ENCODE measurements at regions not wholly inside any gene's neighbourhood (a gene's known extent, or its start where the extent isn't known, plus 50 kb on each side); places are given as distances from the start of the nearest gene placed in this dataset.

DNA sequence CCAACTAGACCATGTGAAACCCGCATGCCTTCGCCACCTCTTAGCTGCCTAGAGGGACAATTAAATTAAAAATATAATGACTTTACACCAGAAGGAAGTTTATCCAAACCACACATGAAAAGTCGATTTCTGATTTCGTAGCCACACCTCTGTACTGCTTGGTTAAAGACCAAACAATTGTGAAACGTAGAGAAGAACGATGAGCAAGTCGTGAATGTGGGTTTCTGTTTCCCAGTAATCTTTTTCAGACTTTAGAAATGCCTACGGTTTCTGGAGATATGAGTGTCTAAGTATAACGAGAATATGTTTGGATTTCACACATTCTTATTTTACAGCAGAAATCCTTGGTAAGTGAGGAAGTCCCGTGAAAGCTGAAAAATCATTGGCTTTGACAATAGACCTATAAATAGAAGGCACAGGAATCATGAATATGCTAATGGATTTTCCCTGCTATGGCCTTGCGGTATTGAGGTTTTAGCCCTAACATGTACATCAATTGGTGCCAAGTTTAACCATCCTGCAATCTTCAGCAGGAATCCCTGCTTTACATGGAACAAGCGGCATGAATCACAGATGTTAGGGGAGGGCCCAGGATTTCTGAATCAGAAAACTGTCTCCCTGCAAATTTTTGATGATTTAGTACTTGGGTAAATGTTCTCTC is 105.6 kb downstream of the TTC32 start:
- ATAC-seq (no peak), DNase-seq (no peak)
- CTCF ChIA-PET, result no interaction called here
- Mint-ChIP-seq H3K4me1 (ENCODE audit: low read depth) (no peaks in the 10 kb centered on the region), H3K36me3 (ENCODE audit: low read depth) (no peaks in the 10 kb centered on the region), H3K9me3 (no peaks in the 10 kb centered on the region), H3K27me3 (no peaks in the 10 kb centered on the region), H3K27ac (no peak overlapping the region), H3K4me3 (no peak overlapping the region)
- TF ChIP-seq, protein P1, sequence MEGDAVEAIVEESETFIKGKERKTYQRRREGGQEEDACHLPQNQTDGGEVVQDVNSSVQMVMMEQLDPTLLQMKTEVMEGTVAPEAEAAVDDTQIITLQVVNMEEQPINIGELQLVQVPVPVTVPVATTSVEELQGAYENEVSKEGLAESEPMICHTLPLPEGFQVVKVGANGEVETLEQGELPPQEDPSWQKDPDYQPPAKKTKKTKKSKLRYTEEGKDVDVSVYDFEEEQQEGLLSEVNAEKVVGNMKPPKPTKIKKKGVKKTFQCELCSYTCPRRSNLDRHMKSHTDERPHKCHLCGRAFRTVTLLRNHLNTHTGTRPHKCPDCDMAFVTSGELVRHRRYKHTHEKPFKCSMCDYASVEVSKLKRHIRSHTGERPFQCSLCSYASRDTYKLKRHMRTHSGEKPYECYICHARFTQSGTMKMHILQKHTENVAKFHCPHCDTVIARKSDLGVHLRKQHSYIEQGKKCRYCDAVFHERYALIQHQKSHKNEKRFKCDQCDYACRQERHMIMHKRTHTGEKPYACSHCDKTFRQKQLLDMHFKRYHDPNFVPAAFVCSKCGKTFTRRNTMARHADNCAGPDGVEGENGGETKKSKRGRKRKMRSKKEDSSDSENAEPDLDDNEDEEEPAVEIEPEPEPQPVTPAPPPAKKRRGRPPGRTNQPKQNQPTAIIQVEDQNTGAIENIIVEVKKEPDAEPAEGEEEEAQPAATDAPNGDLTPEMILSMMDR (IDR thresholded peaks at IDR 0.05), result no peak
- intact Hi-C loops (cut with micrococcal nuclease), result no loop called here
- POLR2A ChIA-PET, result no interaction called here

DNA sequence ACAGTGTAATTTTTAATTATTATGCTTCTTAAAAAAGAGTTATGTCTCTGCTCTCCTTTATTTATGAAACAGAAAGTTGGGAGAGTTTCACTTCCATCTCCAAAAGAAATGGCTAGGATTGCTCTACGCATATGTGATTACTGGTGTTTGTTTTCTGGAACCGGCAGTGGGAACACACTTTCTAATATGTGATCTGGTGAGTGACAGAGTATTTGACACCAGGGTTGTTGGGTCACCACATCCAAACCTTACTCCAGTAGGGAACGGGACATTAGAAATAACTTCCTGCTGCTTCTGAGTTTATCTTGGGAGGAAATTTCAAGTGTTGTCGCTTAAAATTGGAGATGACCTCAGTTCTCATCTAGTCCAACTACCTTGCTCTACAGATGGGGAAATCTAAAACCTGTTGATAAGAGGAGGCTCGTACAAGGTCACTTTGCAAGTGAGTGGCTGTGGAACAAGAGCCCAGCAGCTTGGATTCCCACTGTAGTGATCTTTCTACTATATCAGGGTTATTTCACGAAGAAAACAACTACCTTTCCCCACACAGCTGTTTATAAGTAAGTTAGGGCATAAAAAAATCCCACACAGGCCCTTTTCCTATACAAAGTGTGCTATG is 108.5 kb downstream of the TTC32 start:
- no peak overlapping the region for H3K27ac Mint-ChIP-seq
- ATAC-seq (no peak), DNase-seq (no peak)
- ChIA-PET CTCF (no interaction called here), POLR2A (no interaction called here)
- intact Hi-C loops (cut with micrococcal nuclease), result no loop called here
- H3K4me1 Mint-ChIP-seq (ENCODE audit: low read depth), result no peaks in the 10 kb centered on the region
- H3K27me3 Mint-ChIP-seq, result no peaks in the 10 kb centered on the region
- H3K36me3 Mint-ChIP-seq (ENCODE audit: low read depth), result no peaks in the 10 kb centered on the region
- TF ChIP-seq, protein P1 (IDR thresholded peaks at IDR 0.05), result no peak
- no peaks in the 10 kb centered on the region for H3K9me3 Mint-ChIP-seq
- no peak overlapping the region for H3K4me3 Mint-ChIP-seq

DNA sequence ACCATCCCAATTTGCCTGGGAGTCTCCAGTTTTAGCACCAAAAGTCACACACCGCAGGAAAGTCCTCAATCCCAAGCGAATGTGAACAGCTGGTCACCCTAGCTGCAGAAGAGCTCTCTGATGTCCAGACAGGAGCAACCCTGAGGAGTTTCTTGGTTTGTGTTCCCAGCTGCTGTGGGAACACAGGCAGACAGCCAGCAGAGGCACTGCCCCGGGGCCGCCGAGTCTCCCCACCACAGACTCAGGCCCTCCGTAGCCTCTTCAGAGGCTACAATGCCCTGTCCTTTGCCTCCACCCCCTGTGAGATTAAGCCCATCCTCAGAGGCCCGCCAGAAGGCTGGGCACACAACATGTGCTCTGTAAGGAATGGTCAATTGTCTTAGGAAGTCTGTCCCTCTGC is 111.5 kb downstream of the TTC32 start:
- DNase-seq (no peak), ATAC-seq (no peak)
- intact Hi-C loops (cut with micrococcal nuclease), result no loop called here
- Mint-ChIP-seq H3K27me3 (peaks cover 1% of the 10 kb centered on the region), H3K9me3 (no peaks in the 10 kb centered on the region), H3K36me3 (ENCODE audit: low read depth) (no peaks in the 10 kb centered on the region), H3K27ac (no peak overlapping the region), H3K4me1 (ENCODE audit: low read depth) (no peaks in the 10 kb centered on the region), H3K4me3 (no peak overlapping the region)
- ChIA-PET POLR2A (no interaction called here), CTCF (no interaction called here)
- TF ChIP-seq, protein P1 (IDR thresholded peaks at IDR 0.05), result no peak

DNA sequence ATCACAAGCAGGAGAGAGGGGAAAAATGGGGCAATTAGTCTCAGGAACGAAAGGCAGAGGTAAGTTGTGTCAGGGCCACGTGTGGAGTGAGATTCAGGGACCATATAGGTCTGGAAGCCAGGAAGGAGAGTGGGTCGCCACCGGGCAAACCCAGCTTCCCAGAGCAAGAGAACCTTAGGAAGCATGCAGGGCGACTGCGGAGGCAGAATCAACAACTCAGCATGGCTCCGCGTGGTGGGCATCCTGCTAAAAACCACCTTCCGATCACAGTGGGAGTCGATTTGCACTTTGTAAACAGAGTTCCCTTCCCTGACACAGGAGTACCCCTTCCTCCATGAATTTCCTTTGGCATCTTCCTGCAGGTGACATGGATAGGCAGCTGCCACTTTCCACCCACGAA is 114.6 kb downstream of the TTC32 start:
- ATAC-seq (no peak), DNase-seq (no peak)
- no peak overlapping the region for H3K4me3 Mint-ChIP-seq
- no peaks in the 10 kb centered on the region for H3K4me1 Mint-ChIP-seq (ENCODE audit: low read depth)
- no peaks in the 10 kb centered on the region for H3K36me3 Mint-ChIP-seq (ENCODE audit: low read depth)
- intact Hi-C loops (cut with micrococcal nuclease), result no loop called here
- no peak overlapping the region for H3K27ac Mint-ChIP-seq
- peaks cover 4% of the 10 kb centered on the region for H3K27me3 Mint-ChIP-seq
- ChIA-PET CTCF (no interaction called here), POLR2A (no interaction called here)
- TF ChIP-seq, protein P1 (IDR thresholded peaks at IDR 0.05), result no peak
- no peaks in the 10 kb centered on the region for H3K9me3 Mint-ChIP-seq

DNA sequence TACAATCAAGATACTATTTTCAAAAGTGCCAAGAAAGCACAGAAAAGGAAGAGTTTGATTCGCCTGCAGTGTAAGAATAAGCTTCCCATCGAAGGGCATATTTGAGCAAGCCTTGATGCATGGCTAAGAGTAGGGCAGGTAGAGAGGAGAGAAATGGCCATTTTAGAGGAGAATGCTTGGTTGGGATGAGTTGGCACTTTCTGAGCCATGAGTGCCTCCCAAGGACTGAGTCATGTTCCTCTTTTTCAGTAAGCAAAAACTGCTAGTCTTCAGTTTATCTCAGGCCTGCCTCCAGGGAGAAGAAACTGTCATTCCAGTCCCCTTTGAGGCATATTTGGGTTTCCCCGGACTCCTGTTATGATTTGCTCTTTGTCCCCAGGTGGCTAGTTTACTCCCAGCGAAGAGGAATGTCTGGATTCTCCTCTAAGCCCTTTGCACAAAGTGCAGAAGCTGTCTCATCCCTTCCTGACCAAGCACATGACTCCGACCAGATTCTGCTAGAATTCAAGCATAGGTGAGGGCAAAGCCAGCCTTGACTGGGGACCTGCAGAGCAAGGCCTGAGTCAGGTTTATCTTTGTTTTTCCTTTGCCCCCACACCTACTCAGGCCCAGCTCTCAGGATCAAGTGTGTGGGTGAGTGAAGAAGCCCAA is 115.2 kb downstream of the TTC32 start:
- no peak for ATAC-seq
- TF ChIP-seq, protein P1 (IDR thresholded peaks at IDR 0.05), result no peak
- intact Hi-C loops (cut with micrococcal nuclease), result no loop called here
- peaks cover 4% of the 10 kb centered on the region for H3K27me3 Mint-ChIP-seq
- no peak overlapping the region for H3K4me3 Mint-ChIP-seq
- H3K27ac Mint-ChIP-seq, result no peak overlapping the region
- H3K9me3 Mint-ChIP-seq, result no peaks in the 10 kb centered on the region
- POLR2A ChIA-PET, result no interaction called here
- no peak for DNase-seq
- CTCF ChIA-PET, result no interaction called here
- H3K4me1 Mint-ChIP-seq (ENCODE audit: low read depth), result no peaks in the 10 kb centered on the region
- H3K36me3 Mint-ChIP-seq (ENCODE audit: low read depth), result no peaks in the 10 kb centered on the region
